Upper lobe of left lung (tissue), 6 donors: ENCODE measurements at regions not wholly inside any gene's neighbourhood (a gene's known extent, or its start where the extent isn't known, plus 50 kb on each side); places are given as distances from the start of the nearest gene placed in this dataset.

ENCODE experiments used
- ATAC-seq, 2 donors: fragments of 200-7000 bp; cut with Tn5 transposase; one replicate each; pipeline ENCODE4 v1.9.1; 2022; ENCODE audit warnings: mild to moderate bottlenecking in 2 of 2, moderate library complexity in 2 of 2; ENCODE audit not compliant: low FRiP score in 2 of 2
- DNase-seq, 2 donors: peaks; one replicate each; pipeline ENCODE4 v3.0.0-alpha.2; 2019 to 2020
- H3K27ac ChIP-seq, 4 donors: fragments of 200-600 bp; sonication (generic); one replicate each; pipeline ENCODE4 v1.5.1; 2016 to 2019
- H3K27me3 ChIP-seq, 4 donors: fragments of 200-600 bp; sonication (generic); one replicate each; pipeline ENCODE4 v1.5.1; 2017 to 2019
- H3K36me3 ChIP-seq, 4 donors: fragments of 200-600 bp; sonication (generic); one replicate each; pipeline ENCODE4 v1.5.1; 2016 to 2019
- H3K4me1 ChIP-seq, 4 donors: fragments of 200-600 bp; sonication (generic); one replicate each; pipeline ENCODE4 v1.5.1; 2018 to 2019
- H3K4me3 ChIP-seq, 4 donors: fragments of 200-600 bp; sonication (generic); one replicate each; pipeline ENCODE4 v1.5.1; 2017 to 2019; ENCODE audit warnings: mild to moderate bottlenecking in 2 of 4, moderate library complexity in 1 of 4
- H3K9me3 ChIP-seq, 4 donors: fragments of 200-600 bp; sonication (generic); one replicate each; pipeline ENCODE4 v1.5.1; 2018 to 2019
- CTCF ChIP-seq, 6 experiments: fragments of 450-650 bp in 4 of 6; fragments of 200-600 bp in 2 of 6; sonication (generic) in 2 of 6; IDR thresholded peaks; one replicate each; pipeline ENCODE4 v1.5.1; 2016 to 2019; ENCODE audit warnings: antibody characterized with exemption in 6 of 6
- EP300 ChIP-seq, 4 donors: sonication (generic); formaldehyde crosslinking; IDR thresholded peaks; one replicate each; pipeline ENCODE4 v1.5.1; 2017; ENCODE audit warnings: antibody characterized with exemption in 4 of 4, control low read depth in 2 of 4
- POLR2A ChIP-seq, 4 donors: fragments of 450-650 bp; IDR thresholded peaks; one replicate each; pipeline ENCODE4 v1.5.1; 2016 to 2017; ENCODE audit warnings: antibody characterized with exemption in 4 of 4, mild to moderate bottlenecking in 2 of 4
- POLR2AphosphoS5 ChIP-seq, 2 donors: sonication (generic); formaldehyde crosslinking; IDR thresholded peaks; one replicate each; pipeline ENCODE4 v1.5.1; 2017; ENCODE audit warnings: antibody characterized with exemption in 2 of 2
- WGBS, 2 donors: methylation state at CpG; one replicate each; pipeline ENCODE4 v1.1.5; 2017 to 2018; 5-methylcytosine and 5-hydroxymethylcytosine counted together
- small RNA-seq, 4 donors: library from RNA; depleted of rRNA; stranded (forward); fragments of <200 nt; gene quantifications; one replicate each; pipeline ENCODE3, GENCODE V24; 2016
- donor health status: DM: no; HTN: no; CAD: no; lungs with moderate emphysema.
- donor health status: DM: no; HTN: yes; CAD: no; lungs with severe emphysema.

DNA sequence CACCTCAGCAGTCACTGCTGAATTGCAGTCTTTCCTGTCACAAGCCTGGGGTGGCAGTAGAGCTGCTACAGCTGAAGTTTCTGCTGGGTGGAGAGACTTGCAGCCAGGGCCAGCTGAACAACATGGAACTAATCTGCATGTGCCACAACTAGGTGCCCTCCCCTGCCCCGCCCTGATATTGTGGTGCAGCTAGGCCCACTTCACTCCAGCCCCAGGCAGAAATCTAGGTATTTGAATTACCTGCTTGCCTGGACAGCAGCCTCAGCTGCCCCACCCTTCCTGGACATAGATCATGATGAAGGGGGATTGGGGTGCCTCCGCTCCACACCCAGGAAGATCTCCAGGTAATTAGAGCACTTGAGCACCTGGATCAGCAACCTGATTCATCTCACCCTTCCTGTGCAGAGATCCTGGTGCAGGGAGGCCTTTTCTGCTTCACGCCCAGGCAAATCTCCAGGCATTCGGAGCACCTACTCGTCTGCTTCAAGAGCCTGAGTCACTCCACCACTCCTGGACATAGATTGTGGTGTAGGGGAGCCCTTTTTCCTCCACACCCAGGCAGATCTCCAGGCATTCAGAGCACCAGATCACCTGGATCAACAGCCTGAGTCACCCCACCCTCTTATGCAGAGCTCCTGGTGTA is 477.0 kb downstream of the SOX5 start:
- Histone ChIP-seq H3K27me3 (no peaks in the 10 kb centered on the region), H3K36me3 (no peaks in the 10 kb centered on the region), H3K27ac (peak overlapping the region in 1 of 4 donors; percentile 65), H3K4me1 (peaks cover 0 to 6% (median 2%) of the 10 kb centered on the region in 4 donors), H3K9me3 (peaks cover 0 to 7% (median 0%) of the 10 kb centered on the region in 4 donors), H3K4me3 (no peak overlapping the region)
- TF ChIP-seq POLR2A (IDR thresholded peaks at IDR 0.05) (no peak), CTCF (IDR thresholded peaks at IDR 0.05) (peak in 1 of 6 experiments; percentile 24), POLR2AphosphoS5 (IDR thresholded peaks at IDR 0.05) (peak in 1 of 2 donors; percentile 26), EP300 (IDR thresholded peaks at IDR 0.05) (peak in 1 of 4 donors; percentile 21)
- ATAC-seq = peak; percentile 61 to 92
- 87% methylated on average over 5 of the region's 5 CpGs; no CpG with 5 or more reads in 1 of the 2 donors for WGBS, 2 donors
- DNase-seq = peak in 1 of 2 donors; percentile 87

- H3K27ac ChIP-seq = peak overlapping the region in 1 of 4 donors; percentile 65
- ATAC-seq (peak; percentile 24 to 42), DNase-seq (no peak)
- 75 to 86% methylated on average over 1 to 4 of the region's 4 CpGs for WGBS, 2 donors
- no peak overlapping the region for H3K4me3 ChIP-seq
- no peaks in the 10 kb centered on the region for H3K27me3 ChIP-seq
- H3K36me3 ChIP-seq = no peaks in the 10 kb centered on the region
- peaks cover 0 to 6% (median 2%) of the 10 kb centered on the region in 4 donors for H3K4me1 ChIP-seq
- no peak for TF ChIP-seq CTCF (IDR thresholded peaks at IDR 0.05)
- TF ChIP-seq EP300 (IDR thresholded peaks at IDR 0.05) = no peak
- no peak for TF ChIP-seq POLR2A (IDR thresholded peaks at IDR 0.05)
- TF ChIP-seq POLR2AphosphoS5 (IDR thresholded peaks at IDR 0.05) = no peak
- peaks cover 0 to 7% (median 0%) of the 10 kb centered on the region in 4 donors for H3K9me3 ChIP-seq
Observed at GRCh38 chr12:23473071-23473470, 476.4 kb downstream of the SOX5 start.

DNA sequence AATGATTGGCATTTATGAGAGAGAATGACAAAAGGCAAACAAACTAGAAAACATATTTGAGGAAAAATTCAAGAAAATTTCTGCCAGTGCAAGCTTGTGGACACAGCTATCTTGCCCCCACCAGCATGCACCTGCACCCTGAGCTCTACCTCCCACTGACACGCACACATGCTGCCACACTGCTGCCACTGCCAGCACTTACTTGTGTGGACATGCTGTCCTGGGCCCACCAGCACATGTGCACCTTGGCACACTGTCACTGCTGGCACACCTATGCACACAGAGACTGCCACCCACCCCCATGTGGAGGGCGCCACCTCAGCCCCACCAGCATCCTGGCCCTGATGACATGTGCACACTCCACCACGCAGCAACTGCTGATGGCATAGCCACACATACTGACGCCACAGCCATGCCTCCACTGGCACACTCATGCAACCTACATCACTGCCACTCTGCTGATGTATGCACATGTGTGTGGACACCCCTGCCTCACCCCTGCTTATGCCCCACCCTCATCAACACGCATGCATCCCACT is 475.0 kb downstream of the SOX5 start:
- Histone ChIP-seq H3K4me3 (no peak overlapping the region), H3K9me3 (peaks cover 0 to 7% (median 0%) of the 10 kb centered on the region in 4 donors), H3K27ac (no peak overlapping the region), H3K4me1 (peaks cover 0 to 6% (median 2%) of the 10 kb centered on the region in 4 donors), H3K27me3 (no peaks in the 10 kb centered on the region), H3K36me3 (no peaks in the 10 kb centered on the region)
- 88 to 96% methylated on average over 5 of the region's 5 CpGs for WGBS, 2 donors
- TF ChIP-seq POLR2A (IDR thresholded peaks at IDR 0.05) (no peak), EP300 (IDR thresholded peaks at IDR 0.05) (no peak), CTCF (IDR thresholded peaks at IDR 0.05) (no peak), POLR2AphosphoS5 (IDR thresholded peaks at IDR 0.05) (no peak)
- ATAC-seq (peak; percentile 16 to 61), DNase-seq (peak in 1 of 2 donors; percentile 40)

Small RNA genes lying in the stretch of these regions (small RNA-seq; reads per million reads assigned to genes)
- 0 reads per million in 4 donors for gene AC087258.2
